ENCODE measurements at regions not wholly inside any gene's neighbourhood (a gene's known extent, or its start where the extent isn't known, plus 50 kb on each side); places are given as distances from the start of the nearest gene placed in this dataset.

DNA sequence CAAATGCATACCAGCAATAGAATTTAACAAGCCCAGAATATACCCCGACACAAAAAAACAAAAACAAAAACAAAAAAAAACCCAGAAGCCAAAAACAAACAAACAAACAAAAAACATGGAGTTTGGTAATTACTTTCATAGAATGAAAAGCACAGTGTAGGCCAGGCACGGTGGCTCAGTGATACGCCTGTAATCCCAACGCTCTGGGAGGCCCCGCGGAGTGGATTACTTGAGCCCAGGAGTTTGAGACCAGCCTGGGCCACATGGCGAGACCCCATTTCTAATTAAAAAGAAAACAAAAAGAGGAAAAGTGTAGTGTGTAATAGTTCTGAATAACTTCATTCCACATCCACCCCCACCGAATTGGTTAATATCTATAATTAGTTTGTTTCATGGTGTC is 1265.7 kb downstream of the NCAM2 start:
- DNase-seq (ENCODE audit: extremely low spot score), result no peak
- ChIA-PET POLR2A (no interaction called here), CTCF (no interaction called here)
- TF ChIP-seq, protein P1, sequence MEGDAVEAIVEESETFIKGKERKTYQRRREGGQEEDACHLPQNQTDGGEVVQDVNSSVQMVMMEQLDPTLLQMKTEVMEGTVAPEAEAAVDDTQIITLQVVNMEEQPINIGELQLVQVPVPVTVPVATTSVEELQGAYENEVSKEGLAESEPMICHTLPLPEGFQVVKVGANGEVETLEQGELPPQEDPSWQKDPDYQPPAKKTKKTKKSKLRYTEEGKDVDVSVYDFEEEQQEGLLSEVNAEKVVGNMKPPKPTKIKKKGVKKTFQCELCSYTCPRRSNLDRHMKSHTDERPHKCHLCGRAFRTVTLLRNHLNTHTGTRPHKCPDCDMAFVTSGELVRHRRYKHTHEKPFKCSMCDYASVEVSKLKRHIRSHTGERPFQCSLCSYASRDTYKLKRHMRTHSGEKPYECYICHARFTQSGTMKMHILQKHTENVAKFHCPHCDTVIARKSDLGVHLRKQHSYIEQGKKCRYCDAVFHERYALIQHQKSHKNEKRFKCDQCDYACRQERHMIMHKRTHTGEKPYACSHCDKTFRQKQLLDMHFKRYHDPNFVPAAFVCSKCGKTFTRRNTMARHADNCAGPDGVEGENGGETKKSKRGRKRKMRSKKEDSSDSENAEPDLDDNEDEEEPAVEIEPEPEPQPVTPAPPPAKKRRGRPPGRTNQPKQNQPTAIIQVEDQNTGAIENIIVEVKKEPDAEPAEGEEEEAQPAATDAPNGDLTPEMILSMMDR (IDR thresholded peaks at IDR 0.05; ENCODE audit: control extremely low read depth, extremely low read depth, low read depth, missing control alignments), result no peak

DNA sequence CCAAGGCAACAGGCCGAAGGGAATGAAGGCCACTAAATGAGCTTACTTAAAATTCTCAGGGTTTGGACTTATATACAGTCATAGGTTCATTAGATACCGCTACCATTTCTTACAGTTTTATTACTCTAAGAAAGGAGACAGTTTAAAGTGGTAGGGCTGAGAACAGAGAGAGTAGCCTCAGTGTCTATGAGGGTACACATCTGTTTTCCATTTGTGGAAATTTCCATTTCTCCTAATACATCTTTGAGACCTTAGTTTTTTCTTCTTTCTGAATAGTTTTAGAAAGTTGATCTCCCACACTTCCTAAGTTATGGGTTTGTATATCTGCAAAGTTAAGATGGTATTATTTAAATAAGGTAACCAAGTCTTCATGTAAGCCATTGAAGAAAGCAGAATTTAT is 1279.1 kb downstream of the NCAM2 start:
- POLR2A ChIA-PET, result no interaction called here
- CTCF ChIA-PET, result interaction anchor here (1.2 to 1.4 kb wide), 2 partner anchors 17 to 23 kb away, joined by 3 read pairs; no protein-coding TSS in a partner anchor
- DNase-seq (ENCODE audit: extremely low spot score), result no peak
- TF ChIP-seq, protein P1 (IDR thresholded peaks at IDR 0.05; ENCODE audit: control extremely low read depth, extremely low read depth, low read depth, missing control alignments), result no peak

DNA sequence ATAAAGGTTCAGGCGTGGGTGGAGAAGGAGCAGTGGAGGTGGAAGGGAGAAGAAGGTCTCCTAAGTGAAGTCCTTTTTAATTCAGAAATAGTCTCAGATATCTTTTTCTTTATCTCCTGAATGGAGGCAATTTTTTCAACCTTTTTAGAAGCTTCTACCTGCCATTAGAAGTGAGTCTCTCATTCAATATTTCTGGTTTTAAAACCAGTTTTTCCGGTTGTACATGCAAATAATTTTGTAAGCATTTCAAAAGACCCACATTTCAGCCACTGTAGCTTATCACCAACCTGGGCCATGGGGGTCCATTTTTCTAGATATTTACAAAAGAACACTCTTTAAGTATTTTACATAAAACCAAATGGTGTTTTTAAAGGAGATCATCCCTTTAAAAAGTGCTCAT is 1280.2 kb downstream of the NCAM2 start:
- ChIA-PET CTCF (interaction anchor here (1.2 to 1.4 kb wide), 2 partner anchors 18 to 22 kb away, joined by 3 read pairs; no protein-coding TSS in a partner anchor), POLR2A (no interaction called here)
- TF ChIP-seq, protein P1 (IDR thresholded peaks at IDR 0.05; ENCODE audit: control extremely low read depth, extremely low read depth, low read depth, missing control alignments), result no peak
- DNase-seq (ENCODE audit: extremely low spot score), result no peak

DNA sequence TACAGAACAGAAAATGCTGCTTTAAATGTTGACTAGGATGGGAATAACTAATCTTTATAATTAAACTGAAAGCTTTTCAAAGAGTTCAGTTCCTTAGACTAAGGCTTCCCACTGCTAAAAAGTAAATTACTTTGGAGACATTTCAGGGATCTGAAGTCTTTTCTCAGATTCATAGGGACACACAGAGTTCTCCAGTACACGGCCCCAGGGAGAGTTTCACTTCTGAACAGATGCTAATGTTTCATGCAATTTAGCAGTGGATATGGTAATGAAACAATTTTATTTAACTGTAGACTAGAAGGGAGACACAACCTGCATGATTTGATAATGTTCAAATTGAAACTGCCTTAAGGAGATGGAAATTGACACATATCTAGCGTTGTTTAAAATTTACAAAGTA is 1282.6 kb downstream of the NCAM2 start:
- TF ChIP-seq, protein P1 (IDR thresholded peaks at IDR 0.05; ENCODE audit: control extremely low read depth, extremely low read depth, low read depth, missing control alignments), result no peak
- POLR2A ChIA-PET, result no interaction called here
- no peak for DNase-seq (ENCODE audit: extremely low spot score)
- CTCF ChIA-PET, result no interaction called here

DNA sequence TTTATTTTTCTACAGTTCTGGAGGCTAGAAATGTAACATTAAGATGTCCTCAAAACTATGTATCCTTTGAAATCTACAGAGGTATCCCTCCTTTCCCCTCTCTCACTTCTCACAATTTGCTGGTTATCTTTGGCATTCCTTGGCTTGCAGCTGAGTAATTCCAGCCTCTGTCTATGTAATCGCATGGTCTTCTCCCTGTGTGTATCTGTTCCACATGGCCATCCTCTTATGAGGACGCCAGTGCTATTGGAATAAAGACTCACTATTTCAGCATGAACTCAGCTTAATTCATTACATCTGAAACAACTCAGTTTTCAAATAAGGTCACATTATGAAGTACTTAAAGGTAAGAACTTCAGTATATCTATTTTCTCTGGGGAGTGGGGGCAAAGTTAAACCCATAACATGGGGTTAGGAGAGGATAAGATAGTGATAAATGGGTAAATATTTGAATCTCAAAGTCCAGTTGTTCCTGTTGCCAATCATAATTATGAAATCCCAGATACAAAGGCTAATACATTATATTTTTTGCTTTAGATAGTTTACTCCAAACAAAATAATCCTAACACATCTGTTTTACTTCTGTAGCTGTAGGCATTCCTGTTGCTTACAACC is 1290.8 kb downstream of the NCAM2 start:
- TF ChIP-seq, protein P1 (IDR thresholded peaks at IDR 0.05; ENCODE audit: control extremely low read depth, extremely low read depth, low read depth, missing control alignments), result no peak
- ChIA-PET POLR2A (no interaction called here), CTCF (no interaction called here)
- DNase-seq (ENCODE audit: extremely low spot score), result no peak

DNA sequence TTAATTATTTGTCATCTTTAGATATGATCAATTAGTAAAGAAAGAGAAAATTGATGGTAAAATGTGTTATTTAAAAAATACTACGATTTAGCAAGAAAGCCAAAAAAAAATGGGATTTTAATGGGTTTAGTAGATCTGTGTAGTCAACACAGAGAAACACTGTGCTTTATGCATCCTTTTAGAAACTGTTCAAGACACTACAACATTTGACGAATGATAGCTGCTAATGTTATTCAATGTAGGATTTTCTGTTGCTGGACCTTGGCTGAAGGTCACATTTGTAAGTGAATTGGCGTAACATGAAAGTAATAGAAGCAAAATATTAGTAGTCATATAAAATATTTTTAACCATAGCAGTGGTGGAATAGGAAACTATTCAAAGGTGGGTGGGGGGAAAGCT is 1293.9 kb downstream of the NCAM2 start:
- ChIA-PET CTCF (no interaction called here), POLR2A (no interaction called here)
- no peak for DNase-seq (ENCODE audit: extremely low spot score)
- TF ChIP-seq, protein P1 (IDR thresholded peaks at IDR 0.05; ENCODE audit: control extremely low read depth, extremely low read depth, low read depth, missing control alignments), result no peak
